Duodenal mucosa (tissue), 2 donors: ENCODE measurements at regions not wholly inside any gene's neighbourhood (a gene's known extent, or its start where the extent isn't known, plus 50 kb on each side); places are given as distances from the start of the nearest gene placed in this dataset.

ENCODE experiments used
- H3K27ac ChIP-seq: one replicate; pipeline ENCODE4 v1.7.0; 2013; ENCODE audit warnings: low read depth, low read length
- H3K27me3 ChIP-seq, 2 donors: one replicate each; pipeline ENCODE4 v1.7.0; 2013; ENCODE audit warnings: low read length in 2 of 2, control low read depth in 1 of 2; ENCODE audit not compliant: insufficient read depth in 2 of 2, control insufficient read depth in 1 of 2
- H3K36me3 ChIP-seq, 2 donors: one replicate each; pipeline ENCODE4 v1.7.0; 2013; ENCODE audit warnings: low read length in 2 of 2, control low read depth in 1 of 2; ENCODE audit not compliant: insufficient read depth in 2 of 2, control insufficient read depth in 1 of 2
- H3K4me1 ChIP-seq, 2 donors: one replicate each; pipeline ENCODE4 v1.7.0; 2013; ENCODE audit warnings: low read length in 2 of 2, control low read depth in 1 of 2; ENCODE audit not compliant: insufficient read depth in 2 of 2, control insufficient read depth in 1 of 2
- H3K4me3 ChIP-seq, 2 donors: one replicate each; pipeline ENCODE4 v1.7.0; 2013; ENCODE audit warnings: low read length in 2 of 2, low read depth in 1 of 2
- H3K9ac ChIP-seq, 2 donors: one replicate each; pipeline ENCODE4 v1.7.0; 2013; ENCODE audit warnings: low read length in 2 of 2, low read depth in 1 of 2
- H3K9me3 ChIP-seq, 2 donors: one replicate each; pipeline ENCODE4 v1.7.0; 2013; ENCODE audit warnings: low read length in 2 of 2, control low read depth in 1 of 2; ENCODE audit not compliant: control insufficient read depth in 1 of 2

- Histone ChIP-seq H3K27ac (peak overlapping the region; percentile 38), H3K4me1 (peaks cover 0 to 16% of the 10 kb centered on the region in 2 donors), H3K9me3 (no peaks in the 10 kb centered on the region), H3K36me3 (no peaks in the 10 kb centered on the region), H3K9ac (no peak overlapping the region), H3K27me3 (no peaks in the 10 kb centered on the region), H3K4me3 (no peak overlapping the region)
These were observed 211.7 kb downstream of the NDUFA10 start for GRCh38 chr2:239813261-239814115.

DNA sequence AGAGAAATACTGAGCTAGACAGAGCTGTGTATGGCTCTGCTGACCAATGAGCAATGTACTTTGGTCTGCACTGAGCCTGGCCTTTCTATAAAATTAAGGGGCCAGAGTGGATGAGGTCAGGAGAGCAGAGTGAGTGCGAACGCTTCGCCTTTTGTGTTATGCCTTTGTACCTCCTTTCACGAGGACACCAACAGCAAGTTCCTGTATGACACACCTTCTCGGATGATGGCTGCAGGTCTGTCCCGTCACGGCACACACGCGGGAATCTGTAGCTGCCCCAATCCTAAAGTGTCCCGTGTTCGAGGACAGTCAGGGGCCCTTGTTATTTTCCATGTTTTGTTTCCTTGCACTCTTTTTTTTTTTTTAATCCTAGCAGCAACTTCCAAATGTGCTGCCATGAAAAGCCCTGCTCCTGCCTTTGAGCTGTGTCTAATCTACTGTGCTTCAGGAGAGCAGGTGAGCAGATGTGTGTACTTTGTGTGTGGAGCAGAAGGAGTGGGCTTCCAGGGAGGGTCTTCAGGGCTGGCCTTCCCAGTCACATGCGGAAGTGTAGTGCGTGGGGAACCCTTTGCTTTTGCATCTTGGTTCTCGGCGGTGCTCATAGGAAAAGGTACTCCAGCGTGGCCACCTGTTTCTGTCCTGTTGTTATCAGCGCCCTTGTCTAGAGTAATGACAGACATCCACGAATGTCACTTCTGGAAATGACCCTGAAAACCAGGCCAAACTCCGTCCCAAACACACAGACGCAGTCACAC, 213.2 kb downstream of the NDUFA10 start:
- Histone ChIP-seq H3K9ac (no peak overlapping the region), H3K27me3 (no peaks in the 10 kb centered on the region), H3K36me3 (no peaks in the 10 kb centered on the region), H3K4me1 (peaks cover 0 to 16% of the 10 kb centered on the region in 2 donors), H3K4me3 (no peak overlapping the region), H3K27ac (no peak overlapping the region), H3K9me3 (no peaks in the 10 kb centered on the region)

DNA sequence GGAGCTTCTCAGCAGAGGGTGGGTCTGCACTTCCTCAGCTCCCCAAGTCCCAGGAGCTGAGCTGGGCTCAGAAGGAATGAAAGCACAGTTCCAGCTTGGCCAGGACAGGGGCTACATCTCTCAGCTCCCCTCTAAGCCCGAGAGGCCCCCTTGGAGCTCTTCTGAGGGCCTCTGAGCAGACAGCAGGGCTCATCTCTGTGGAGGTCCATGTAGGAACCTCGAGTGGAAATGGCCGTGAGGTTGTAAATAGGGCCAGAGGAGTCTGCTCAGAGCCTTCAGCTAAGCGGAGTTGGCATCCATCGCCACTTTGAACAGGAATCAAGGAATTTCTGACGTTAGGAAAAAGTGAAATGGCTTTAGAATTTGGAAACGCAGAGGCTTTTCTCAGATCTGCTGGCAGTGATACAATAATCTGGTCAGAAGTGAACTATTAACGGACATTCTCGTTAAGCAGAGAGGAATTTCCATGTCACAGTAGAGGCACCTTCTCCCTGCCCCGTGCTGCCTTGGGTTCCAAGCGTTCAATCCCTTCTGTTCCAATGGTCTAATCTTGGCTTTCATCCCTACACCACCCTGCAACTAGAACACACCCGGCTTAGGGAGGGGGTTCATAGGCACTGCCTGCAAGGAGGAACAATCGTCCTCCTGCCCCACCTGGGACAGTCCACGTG, 213.9 kb downstream of the NDUFA10 start:
- H3K27ac ChIP-seq: no peak overlapping the region
- no peak overlapping the region for H3K9ac ChIP-seq
- no peaks in the 10 kb centered on the region for H3K9me3 ChIP-seq
- peaks cover 0 to 16% of the 10 kb centered on the region in 2 donors for H3K4me1 ChIP-seq
- no peaks in the 10 kb centered on the region for H3K27me3 ChIP-seq
- H3K4me3 ChIP-seq: no peak overlapping the region
- H3K36me3 ChIP-seq: no peaks in the 10 kb centered on the region

DNA sequence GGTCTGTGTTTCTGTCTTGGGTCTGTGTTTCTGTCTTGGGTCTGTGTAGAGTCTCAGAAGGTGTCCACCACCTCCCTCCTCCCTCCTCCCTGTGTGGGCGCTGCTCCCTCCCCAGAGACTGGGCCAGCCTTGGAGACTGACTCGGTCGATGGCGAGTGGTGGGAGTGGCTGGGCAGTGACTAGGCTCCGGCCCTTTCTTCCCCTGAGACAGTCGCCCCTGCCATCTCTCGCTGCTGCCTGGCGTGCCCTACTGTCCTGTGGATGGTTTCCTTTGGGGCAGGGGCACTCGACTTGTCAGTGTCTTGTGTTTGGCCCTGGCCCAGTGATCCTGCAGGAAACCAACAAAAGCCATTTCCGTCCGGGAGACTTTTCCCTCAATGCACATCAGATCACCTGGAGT, 215.8 kb downstream of the NDUFA10 start:
- Histone ChIP-seq H3K27ac (no peak overlapping the region), H3K9me3 (no peaks in the 10 kb centered on the region), H3K4me1 (peaks cover 0 to 3% of the 10 kb centered on the region in 2 donors), H3K36me3 (no peaks in the 10 kb centered on the region), H3K9ac (no peak overlapping the region), H3K4me3 (no peak overlapping the region), H3K27me3 (no peaks in the 10 kb centered on the region)

- Histone ChIP-seq H3K36me3 (no peaks in the 10 kb centered on the region), H3K4me3 (no peak overlapping the region), H3K9me3 (no peaks in the 10 kb centered on the region), H3K27me3 (no peaks in the 10 kb centered on the region), H3K4me1 (no peaks in the 10 kb centered on the region), H3K9ac (no peak overlapping the region), H3K27ac (no peak overlapping the region)
These were observed 217.6 kb downstream of the NDUFA10 start for GRCh38 chr2:239807568-239807967.

GRCh38 chr2:239806758-239807434, 218.2 kb downstream of the NDUFA10 start:
- Histone ChIP-seq H3K36me3 (no peaks in the 10 kb centered on the region), H3K27ac (no peak overlapping the region), H3K9ac (no peak overlapping the region), H3K9me3 (no peaks in the 10 kb centered on the region), H3K4me1 (no peaks in the 10 kb centered on the region), H3K4me3 (no peak overlapping the region), H3K27me3 (no peaks in the 10 kb centered on the region)

DNA sequence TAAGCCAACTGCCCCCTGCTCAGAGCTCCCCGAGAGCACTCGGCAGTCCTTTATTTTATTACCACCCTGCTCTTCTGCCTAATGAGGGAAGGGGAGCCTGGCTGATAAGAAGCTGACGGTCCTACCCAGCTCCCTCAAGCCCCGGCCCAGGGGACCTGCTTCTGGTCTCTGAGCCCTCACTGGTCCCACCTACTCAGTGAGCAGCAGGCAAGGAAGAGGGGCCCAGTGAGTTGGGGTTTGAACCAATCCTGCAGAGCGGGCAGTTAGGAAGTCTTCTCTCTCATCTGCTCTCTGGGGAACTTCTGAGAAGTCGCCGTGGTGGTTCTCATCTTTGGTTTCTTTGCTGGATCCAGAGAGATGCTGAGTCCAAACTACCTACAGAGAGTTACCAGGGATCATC, 218.9 kb downstream of the NDUFA10 start:
- no peak overlapping the region for H3K27ac ChIP-seq
- no peaks in the 10 kb centered on the region for H3K27me3 ChIP-seq
- H3K9ac ChIP-seq: no peak overlapping the region
- H3K4me3 ChIP-seq: no peak overlapping the region
- H3K36me3 ChIP-seq: no peaks in the 10 kb centered on the region
- no peaks in the 10 kb centered on the region for H3K9me3 ChIP-seq
- H3K4me1 ChIP-seq: no peaks in the 10 kb centered on the region

GRCh38 chr2:239805414-239805813, 219.7 kb downstream of the NDUFA10 start:
- Histone ChIP-seq H3K27me3 (no peaks in the 10 kb centered on the region), H3K4me1 (no peaks in the 10 kb centered on the region), H3K36me3 (no peaks in the 10 kb centered on the region), H3K4me3 (no peak overlapping the region), H3K27ac (no peak overlapping the region), H3K9ac (no peak overlapping the region), H3K9me3 (no peaks in the 10 kb centered on the region)

- H3K9ac ChIP-seq: no peak overlapping the region
- no peaks in the 10 kb centered on the region for H3K9me3 ChIP-seq
- H3K27me3 ChIP-seq: no peaks in the 10 kb centered on the region
- no peak overlapping the region for H3K4me3 ChIP-seq
- H3K27ac ChIP-seq: no peak overlapping the region
- H3K4me1 ChIP-seq: no peaks in the 10 kb centered on the region
- H3K36me3 ChIP-seq: no peaks in the 10 kb centered on the region
These were observed 220.2 kb downstream of the NDUFA10 start for GRCh38 chr2:239805043-239805329.
